HG02642 (cell line): ENCODE measurements at regions not wholly inside any gene's neighbourhood (a gene's known extent, or its start where the extent isn't known, plus 50 kb on each side); places are given as distances from the start of the nearest gene placed in this dataset.
"Not testable (repeated sequence)": the region's sequence is repeated elsewhere in the genome, so short reads cannot be mapped to it uniquely, and the experiment has no call there.

Source experiments
- ATAC-seq: cut with Tn5 transposase; IDR thresholded peaks from one replicate; pipeline ENCODE4 v1.9.1; 2021; ENCODE audit warnings: mild to moderate bottlenecking; ENCODE audit not compliant: unreplicated experiment, poor library complexity

DNA sequence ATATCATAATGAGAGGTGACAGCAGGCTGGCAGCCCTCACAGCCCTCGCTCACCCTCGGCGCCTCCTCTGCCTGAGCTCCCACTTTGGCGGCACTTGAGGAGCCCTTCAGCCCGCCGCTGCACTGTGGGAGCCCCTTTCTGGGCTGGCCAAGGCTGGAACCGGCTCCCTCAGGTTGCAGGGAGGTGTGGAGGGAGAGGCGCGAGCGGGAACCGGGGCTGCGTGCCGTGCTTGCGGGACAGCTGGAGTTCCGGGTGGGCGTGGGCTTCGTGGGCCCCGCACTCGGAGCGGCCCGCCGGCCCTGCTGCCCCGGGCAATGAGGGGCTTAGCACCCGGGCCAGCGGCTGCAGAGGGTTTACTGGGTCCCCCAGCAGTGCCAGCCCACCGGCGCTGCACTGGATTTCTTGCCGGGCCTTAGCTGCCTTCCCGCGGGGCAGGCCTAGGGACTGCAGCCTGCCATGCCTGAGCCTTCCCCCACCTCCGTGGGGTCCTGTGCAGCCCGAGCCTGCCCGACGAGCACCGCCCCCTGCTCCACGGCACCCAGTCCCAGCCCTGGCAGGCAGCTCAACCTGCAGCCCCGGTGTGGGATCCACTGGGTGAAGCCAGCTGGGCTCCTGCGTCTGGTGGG is 147.7 kb downstream of the TLR4 start:
- not testable (repeated sequence) for ATAC-seq

DNA sequence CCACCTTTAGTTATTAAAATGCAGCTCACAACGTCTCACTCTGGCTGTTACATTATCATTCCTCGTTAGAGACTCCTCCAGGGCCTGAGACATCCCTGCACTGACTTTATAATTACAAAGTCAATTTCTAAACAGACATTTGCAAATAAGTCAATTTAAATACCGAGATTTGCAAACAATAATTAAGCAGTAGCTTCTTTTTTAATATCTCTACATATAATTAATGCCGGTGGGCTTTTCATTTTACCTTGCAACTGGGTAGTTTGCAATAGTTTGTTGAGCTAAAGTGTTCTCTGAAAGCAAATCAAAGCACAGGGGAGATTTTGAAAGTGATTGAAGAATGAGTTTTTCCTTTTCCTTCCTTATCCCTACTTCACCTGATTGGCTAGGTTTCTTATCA is 154.4 kb downstream of the TLR4 start:
- ATAC-seq: no peak

DNA sequence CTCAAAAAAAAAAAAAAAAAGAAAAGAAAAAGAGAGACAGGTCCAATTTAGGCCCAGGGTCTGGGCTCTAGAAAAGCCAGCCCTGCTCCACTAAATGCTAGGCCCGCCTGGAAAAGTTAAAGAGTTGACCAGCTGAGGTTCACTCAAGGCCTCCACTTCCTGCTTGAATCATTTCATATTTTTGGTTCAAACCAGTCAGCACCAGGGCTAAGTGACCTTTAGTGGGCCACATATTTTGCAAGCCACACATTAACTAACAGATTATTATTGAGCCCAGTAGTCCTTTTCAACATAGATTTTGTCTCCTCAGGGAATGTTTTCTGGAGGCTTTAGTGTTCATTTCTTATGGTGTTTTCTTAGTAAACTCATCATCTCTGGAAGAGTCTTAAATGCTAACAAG is 156.6 kb downstream of the TLR4 start:
- ATAC-seq: no peak

DNA sequence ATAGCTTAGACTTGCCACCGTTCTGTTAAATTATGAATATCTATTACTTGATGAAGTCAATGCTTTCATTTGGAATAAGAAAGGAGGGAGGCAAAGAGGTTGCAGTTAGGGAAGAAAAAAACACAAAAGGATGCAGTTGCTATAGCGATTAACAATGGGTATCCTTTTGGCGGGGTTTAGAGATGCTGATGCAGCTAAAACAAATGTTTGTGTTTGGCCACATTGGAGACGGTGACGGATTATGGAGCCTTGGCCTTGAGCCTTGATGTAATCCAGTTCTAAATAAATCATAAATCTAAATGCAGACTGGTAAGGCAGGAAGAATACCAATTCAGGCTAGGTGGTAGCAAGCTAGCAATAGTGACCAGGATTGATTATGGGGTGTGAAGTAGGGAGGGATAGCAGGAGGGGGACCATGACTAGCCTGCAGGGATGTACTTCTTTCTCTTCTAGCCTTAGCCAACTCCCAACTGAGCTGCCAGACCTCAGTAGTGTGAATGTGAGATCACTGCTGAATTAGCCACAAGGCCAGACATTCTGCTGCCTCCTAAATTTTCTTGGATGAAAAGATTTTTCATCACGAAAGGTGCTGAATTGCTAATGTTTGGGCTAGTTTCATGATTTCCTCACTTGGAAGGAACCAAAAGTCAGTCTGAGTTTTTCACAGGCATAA is 160.3 kb downstream of the TLR4 start:
- ATAC-seq: no peak

DNA sequence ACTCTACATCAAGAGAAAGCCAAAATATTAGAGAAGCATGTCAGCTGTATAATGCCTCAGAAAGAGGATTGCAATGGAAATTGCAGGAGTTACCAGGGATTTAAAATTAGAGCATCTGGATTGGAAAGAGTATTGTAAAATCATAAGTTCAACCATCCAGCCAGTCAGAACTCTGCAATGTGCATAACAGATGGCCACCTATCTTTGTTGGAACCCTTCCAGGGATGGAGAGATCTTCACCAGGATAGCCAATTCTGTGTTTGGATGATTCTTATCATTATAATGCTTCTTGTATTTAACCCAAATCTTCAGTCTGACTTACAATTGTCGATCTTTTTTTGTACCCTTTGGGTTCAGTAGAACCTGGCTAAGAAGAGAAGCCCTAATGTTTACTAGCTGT is 164.4 kb downstream of the TLR4 start:
- ATAC-seq: no peak

DNA sequence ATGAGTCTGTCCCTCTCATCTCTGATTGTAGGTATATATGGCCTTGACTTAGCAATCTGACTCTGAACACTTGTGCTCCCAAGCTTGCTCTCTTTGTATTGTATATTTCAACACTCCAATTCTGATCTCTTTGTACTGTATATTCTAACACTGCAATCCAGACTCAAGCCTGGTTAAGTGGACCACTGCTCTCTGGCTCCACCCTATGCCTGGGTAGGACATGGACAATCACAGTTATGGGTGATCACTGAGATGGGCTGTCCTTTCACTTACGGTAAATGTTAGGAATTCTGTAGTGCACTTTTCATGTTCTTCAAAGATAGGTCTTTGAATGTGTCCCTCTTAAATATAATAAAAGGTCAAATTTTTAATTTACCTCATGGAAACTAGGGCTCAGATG is 165.1 kb downstream of the TLR4 start:
- no peak for ATAC-seq

DNA sequence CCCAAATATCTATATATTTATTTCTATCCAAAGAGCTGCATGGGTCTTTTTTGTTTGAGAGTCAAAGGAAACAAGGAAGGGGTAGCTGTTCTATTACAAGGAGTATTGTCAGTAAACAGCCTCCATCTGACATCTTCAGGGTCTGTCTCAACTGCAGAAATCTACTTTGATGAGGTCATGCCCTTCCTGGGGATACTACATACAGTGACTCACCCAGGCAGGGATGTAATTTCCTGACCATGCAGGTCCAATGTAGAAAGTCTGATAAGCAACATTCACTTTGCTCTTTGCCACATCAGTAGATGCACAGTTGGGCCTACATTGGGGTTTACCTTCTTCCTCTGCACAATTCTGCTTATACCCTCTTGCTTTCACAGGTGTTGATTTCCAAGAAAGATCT is 165.5 kb downstream of the TLR4 start:
- no peak for ATAC-seq

DNA sequence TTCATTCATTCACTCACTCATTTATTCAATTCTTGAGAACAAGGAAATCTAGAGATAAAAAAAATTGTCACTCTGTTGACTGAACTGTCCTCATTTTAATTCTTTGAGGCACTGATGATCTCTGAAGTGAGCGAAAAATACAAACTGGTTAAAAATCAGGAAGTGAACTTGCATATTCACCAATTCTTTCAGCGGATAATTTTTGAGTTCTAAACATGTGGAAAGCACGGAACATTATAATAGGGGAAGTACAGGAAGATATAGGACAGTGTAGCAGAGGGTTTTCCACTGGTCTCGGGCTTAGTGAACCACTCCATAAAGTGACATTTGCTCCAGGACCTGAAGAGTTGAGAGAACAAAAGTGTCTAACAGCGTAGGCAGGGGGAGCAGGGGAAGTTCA is 169.5 kb downstream of the TLR4 start:
- no peak for ATAC-seq

DNA sequence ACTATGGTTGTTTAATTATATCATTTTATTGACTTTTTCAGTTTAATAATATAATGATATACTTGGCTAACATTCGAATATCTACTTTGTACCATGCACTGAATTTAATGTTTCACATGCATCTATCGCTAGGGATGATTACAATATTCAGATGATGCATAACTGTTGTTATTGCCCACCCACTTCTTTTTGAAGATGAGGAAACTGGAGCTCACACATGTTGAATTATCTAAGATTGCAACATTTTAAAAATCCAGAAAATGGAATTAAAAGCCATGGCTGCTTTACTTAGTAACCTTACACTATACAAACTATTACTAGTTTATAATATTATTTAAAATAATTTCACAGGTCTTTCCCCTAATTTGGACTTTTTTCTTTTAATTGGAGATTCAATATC is 171.7 kb downstream of the TLR4 start:
- ATAC-seq: no peak

DNA sequence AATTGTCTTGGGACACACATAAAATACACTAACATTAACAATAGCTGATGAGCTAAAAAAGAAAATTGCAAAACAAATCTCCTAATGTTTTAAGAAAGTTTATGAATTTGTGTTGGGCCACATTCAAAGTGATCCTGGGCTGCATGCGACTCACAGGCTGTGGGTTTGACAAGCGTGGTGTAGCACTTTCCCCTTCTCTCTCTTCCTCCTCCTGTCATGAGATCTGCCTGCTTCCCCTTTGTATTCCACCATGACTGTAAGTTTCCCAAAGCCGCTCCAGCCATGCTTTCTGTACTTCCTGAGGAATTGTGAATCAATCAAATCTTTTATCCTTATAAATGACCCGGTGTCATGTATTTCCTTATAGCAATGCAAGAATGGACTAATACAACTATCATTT is 178.0 kb downstream of the TLR4 start:
- ATAC-seq: no peak

DNA sequence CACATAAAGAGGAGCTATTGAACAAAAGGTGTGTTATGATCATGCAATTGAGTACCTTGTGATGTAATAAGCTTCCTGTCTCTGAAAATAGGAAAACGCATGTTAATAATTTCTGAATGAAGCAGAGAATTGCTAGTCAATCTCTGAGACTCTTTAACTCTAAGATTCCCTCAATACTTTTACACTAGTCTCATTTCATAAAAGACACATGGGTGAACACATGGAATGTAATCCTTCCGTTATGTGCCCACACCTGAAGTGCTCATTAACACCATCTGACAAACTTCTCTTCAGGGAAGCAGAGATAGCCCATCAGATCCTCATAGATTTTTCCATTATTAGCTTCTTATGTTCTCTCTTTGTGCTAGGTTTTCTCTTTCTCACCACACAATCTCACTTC is 182.4 kb downstream of the TLR4 start:
- ATAC-seq: no peak

DNA sequence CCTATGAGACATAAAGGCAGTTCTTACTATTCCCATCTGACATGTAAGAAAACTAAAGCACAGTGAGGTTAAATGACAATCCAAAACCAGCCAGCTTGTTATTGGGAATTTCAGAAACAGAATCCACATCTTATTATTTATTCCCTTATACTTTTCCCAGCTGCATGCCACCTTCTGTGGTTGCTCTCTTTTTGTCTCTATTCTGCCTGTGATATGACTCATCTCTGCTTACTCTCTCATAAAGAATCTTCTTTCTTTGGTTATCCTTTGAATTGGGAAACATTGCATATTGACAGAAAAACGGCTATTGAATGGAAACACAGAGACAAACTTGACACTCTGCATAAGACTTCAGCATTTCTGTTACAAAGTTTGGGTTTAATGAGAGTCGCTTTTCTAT is 183.2 kb downstream of the TLR4 start:
- no peak for ATAC-seq

DNA sequence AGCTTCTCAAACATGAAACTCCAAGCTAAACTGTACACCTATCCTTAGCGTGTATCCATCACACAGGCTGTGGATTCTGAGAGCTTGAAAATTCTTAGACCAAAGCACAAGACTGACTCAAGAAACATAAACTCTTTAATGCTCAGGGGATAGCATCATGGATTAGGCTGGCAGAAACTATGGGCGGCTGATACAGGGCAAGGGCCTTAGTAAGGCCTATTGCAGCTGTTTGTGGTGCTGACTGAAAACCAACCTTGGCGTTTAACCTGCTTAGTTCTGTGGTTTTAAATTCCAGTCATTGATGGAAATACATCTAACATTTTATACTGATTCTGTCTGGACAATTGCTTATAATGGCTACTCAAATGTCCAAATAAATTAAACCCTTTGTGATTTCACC is 183.7 kb downstream of the TLR4 start:
- no peak for ATAC-seq

DNA sequence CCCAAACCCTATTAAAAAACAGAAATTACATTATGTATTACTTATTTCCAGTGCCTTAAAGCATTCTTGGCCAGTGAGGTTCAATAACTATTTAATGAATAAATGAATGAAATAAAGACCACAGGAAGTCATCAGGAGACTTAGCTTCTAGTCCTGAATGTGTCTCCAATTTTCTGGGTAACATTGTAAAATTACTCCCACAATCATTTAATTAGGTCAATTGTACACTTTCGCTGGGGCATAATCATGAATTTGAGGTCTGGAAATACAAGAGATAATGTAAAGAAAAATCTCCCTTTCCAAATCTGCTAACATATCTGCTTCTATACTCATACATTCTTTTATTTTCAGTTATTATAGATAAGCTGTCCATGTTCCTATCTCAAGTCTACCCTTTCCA is 199.2 kb downstream of the TLR4 start:
- no peak for ATAC-seq

DNA sequence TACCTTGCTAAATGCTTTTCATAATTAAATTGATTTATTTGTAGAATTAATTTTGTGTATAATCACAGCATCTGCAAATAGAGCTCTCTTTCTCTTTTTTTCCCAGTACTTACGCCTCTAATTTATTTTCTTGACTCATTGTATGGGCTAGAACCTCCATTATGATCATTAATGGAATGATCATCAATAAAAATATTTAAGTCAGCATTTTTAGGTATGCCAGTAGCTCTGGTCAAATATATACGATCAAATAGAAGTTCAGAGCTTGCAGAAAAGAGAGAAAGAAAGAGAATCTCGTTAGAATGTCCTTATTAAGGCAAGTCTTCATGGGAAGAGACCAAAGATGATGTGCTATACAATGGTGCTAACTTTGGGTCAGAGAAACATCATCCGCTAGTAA is 202.6 kb downstream of the TLR4 start:
- no peak for ATAC-seq

DNA sequence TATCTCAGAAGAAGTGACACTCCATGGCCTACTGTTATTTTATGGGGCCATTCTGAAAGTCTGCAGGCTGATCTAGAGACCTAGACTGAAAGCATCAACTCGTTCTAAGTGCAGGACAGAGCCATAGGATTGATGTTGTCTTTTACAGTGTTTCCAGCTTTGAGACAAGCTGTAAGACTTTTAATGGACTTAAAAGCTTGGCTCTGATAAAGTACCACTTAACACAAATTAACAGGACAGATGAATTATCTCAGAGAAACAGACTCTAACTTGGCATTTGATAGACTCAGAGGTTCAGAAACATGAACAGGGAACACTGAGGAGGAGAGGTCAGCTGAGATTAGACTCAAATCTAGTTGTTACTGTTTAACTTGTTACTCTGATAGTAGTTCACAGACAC is 203.2 kb downstream of the TLR4 start:
- ATAC-seq: no peak

DNA sequence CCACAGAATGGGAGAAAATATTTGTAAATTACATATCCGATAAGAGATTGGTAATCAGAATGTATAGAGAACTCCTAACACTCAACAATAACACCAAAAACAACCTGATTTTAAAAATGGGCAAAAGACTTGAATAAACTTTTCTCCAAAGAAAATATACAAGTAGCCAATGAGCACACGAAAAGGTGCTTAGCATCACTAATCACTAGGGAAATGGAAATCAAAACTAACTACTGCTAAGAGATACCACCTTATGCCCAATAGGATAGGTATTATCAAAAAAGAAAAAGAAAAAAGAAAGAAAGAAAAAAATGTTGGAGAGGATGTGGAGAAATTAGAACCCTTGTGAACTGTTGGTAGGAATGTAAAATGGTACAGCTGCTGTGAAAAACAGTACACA is 212.1 kb downstream of the TLR4 start:
- ATAC-seq: no peak

DNA sequence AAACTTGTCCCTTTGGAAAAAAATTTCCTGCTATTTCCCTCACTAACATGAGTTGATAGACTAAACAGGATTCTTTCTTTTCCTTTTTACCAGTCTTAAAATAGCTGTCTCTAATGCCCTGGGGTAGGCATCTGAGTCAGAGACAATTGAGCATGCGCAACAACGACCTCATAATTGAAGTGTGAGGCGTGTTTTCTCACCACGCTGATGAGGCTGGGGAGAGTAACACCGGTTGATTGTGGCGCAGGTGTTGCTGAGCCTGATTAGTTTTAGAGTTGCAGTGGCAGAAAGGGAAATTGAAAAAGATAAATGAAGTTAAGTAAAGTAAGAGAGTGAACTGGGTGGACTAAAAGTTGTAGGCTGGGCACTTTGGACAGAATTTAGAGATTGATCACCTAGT is 213.7 kb downstream of the TLR4 start:
- ATAC-seq: no peak

DNA sequence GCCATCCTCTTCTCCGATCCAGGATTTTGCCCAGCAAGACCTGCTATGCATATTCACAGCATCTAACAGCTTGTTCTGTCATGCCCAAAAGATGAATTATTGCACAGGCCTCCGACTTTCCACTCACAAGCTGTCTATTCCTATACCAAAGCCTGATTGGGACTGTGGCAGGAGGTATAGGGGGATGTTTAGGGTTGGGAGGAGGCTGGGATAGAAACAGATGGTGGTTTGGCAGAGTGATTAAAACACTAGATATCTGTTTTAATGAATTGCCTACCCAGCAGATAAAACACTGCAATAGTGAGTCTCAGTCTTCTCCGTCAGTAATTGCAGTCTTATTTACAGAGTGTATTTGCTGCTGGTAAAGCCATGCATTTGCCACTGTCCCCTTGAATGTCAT is 215.3 kb downstream of the TLR4 start:
- no peak for ATAC-seq

DNA sequence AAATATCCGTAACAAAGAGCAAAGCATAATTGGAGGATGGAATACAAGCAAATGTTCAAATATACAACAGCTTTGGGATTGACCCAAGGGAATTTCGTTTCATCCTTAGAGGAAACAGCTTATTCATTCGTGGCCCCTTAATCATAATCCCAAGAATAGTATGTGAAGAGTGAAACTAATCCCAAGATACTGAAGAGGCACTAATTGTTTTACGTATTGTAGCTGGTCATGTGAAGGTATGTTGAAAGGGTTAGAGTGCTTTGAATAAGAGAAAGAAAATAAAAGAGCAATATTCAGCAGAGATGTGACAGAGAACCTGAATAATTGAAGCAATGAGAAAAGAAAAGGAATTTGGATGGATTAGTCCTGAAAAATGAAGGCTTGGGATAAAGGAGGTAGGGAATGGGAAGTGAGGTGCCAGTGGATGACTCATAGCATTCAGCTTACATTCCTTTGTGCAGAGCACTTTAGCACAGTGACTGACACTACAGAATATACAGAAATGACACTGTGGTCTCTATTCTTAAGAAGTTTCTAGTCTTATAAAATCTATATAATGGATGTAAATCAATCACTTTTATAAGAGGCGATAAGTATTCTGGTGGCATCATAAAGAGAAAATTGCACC is 221.9 kb downstream of the TLR4 start:
- ATAC-seq: no peak

DNA sequence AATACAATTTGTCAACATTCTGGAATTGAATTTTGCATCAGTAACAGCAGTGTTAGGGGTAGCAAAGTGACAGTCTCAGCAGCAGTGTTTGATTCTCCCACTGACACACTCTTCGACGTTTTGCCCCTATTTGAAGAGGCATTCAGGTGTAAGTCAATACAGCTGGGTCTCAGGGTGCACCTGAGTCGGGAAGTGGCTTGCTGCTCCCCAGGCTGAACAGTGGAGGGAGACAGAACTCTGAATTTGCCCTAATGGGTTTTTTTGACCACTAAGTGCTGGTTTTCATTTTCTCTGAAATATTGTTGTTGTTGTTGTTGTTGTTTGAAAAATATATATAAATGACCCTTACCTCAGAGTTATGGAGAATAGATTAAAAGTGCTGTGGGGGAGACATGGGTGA is 223.2 kb downstream of the TLR4 start:
- no peak for ATAC-seq

DNA sequence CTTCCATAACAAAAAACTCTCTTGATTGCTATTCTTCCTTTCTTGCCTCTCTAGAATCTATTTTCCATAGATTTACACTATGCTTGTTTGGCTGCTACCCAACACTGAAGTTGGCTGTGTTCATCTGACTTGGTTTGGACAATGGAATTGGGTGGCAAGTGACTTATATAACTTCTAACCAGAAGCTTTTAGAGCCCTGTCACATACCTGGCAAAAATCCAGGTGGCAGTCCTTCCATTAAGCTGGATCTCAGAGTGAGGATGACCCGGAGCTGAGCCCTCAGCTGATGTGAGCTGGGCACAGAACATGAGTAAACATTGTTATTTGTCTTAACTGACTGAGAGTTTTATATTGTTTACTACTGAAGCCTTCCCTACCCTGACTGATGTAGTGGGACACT is 225.7 kb downstream of the TLR4 start:
- ATAC-seq: no peak
